Endothelial cell (in vitro differentiated cells): ENCODE measurements at regions not wholly inside any gene's neighbourhood (a gene's known extent, or its start where the extent isn't known, plus 50 kb on each side); places are given as distances from the start of the nearest gene placed in this dataset.
"Not testable (repeated sequence)": the region's sequence is repeated elsewhere in the genome, so short reads cannot be mapped to it uniquely, and the experiment has no call there.

Experiments
- DNase-seq: peaks from one replicate; pipeline ENCODE4 v3.0.0; 2021; ENCODE audit warnings: low spot score
- H3K27ac Mint-ChIP-seq: one replicate; pipeline ENCODE4 v1.8.0; 2021; ENCODE audit warnings: mixed read lengths, inconsistent platforms; ENCODE audit not compliant: unreplicated experiment
- H3K27me3 Mint-ChIP-seq: one replicate; pipeline ENCODE4 v1.8.0; 2021; ENCODE audit warnings: mild to moderate bottlenecking, moderate library complexity, mixed read lengths, inconsistent platforms; ENCODE audit not compliant: unreplicated experiment
- H3K36me3 Mint-ChIP-seq: one replicate; pipeline ENCODE4 v1.8.0; 2021; ENCODE audit warnings: mild to moderate bottlenecking, low read depth, mixed read lengths, inconsistent platforms; ENCODE audit not compliant: unreplicated experiment
- H3K4me1 Mint-ChIP-seq: one replicate; pipeline ENCODE4 v1.8.0; 2021; ENCODE audit warnings: mild to moderate bottlenecking, mixed read lengths, inconsistent platforms; ENCODE audit not compliant: unreplicated experiment
- H3K4me3 Mint-ChIP-seq: one replicate; pipeline ENCODE4 v1.8.0; 2021; ENCODE audit warnings: mild to moderate bottlenecking, mixed read lengths, inconsistent platforms; ENCODE audit not compliant: unreplicated experiment
- H3K9me3 Mint-ChIP-seq: one replicate; pipeline ENCODE4 v1.8.0; 2021; ENCODE audit warnings: mixed read lengths, inconsistent platforms; ENCODE audit not compliant: unreplicated experiment
- TF ChIP-seq, protein P1 (sequence below): fragments of 200-600 bp; sonication (generic); IDR thresholded peaks from one replicate; pipeline ENCODE4 v1.5.0; 2021; ENCODE audit warnings: antibody characterized with exemption; ENCODE audit not compliant: unreplicated experiment

DNA sequence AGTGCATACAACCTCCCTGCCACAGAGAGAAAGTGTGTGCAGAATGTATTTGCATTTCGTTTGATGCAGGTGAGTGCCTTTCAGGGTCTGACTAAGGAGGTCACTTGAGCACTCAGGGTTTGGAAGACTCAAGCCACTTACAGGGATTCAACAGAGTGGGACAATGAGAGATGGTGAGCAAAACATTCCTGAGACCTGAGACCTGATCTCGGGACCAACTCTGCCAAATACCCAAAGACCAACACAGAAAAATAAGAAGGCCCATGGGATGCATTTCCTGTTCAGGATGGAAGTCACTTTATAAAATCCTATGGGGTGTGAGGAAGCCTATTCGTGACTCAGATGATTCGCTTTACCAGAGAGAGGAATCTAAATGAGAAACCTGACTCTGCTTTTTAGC lies 65.2 kb upstream of the LARGE1 start:
- peaks cover 16% of the 10 kb centered on the region for H3K9me3 Mint-ChIP-seq
- H3K4me1 Mint-ChIP-seq = no peaks in the 10 kb centered on the region
- no peak for DNase-seq
- no peaks in the 10 kb centered on the region for H3K36me3 Mint-ChIP-seq
- H3K4me3 Mint-ChIP-seq = no peak overlapping the region
- peaks cover 4% of the 10 kb centered on the region for H3K27me3 Mint-ChIP-seq
- TF ChIP-seq, protein P1, sequence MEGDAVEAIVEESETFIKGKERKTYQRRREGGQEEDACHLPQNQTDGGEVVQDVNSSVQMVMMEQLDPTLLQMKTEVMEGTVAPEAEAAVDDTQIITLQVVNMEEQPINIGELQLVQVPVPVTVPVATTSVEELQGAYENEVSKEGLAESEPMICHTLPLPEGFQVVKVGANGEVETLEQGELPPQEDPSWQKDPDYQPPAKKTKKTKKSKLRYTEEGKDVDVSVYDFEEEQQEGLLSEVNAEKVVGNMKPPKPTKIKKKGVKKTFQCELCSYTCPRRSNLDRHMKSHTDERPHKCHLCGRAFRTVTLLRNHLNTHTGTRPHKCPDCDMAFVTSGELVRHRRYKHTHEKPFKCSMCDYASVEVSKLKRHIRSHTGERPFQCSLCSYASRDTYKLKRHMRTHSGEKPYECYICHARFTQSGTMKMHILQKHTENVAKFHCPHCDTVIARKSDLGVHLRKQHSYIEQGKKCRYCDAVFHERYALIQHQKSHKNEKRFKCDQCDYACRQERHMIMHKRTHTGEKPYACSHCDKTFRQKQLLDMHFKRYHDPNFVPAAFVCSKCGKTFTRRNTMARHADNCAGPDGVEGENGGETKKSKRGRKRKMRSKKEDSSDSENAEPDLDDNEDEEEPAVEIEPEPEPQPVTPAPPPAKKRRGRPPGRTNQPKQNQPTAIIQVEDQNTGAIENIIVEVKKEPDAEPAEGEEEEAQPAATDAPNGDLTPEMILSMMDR = no peak
- no peak overlapping the region for H3K27ac Mint-ChIP-seq

DNA sequence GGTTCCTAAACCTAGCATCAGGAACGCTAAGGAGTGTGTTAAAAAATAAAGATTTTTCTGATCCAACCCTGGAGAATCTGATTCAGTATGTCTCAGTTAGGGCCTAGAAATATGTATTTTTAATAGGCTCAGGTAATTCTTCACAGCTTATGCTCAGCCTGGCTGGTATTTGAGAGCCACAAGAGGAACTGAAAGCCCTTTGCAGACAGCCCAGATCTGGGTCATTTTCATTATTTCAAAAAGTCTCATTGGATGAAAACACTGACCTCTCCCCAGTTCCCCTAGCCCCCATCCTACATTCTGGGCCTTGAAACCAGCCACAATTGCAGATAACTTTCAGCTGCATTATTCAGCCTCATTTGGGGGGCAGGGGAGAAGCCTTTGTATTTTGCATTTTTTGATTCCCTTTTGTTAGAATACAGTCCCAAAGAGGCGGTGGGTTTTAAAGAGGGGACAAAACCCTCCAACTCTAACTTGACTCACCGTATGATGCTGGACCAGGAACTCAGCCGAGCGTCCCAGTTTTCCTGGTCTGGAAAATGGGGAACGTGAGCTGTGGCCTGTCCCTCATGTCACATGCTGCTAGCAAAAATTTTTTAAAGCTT lies 66.0 kb upstream of the LARGE1 start:
- Mint-ChIP-seq H3K4me3 (no peak overlapping the region), H3K36me3 (no peaks in the 10 kb centered on the region), H3K27ac (no peak overlapping the region), H3K27me3 (peaks cover 3% of the 10 kb centered on the region), H3K4me1 (no peaks in the 10 kb centered on the region), H3K9me3 (peaks cover 16% of the 10 kb centered on the region)
- no peak for DNase-seq
- TF ChIP-seq, protein P1 = no peak

DNA sequence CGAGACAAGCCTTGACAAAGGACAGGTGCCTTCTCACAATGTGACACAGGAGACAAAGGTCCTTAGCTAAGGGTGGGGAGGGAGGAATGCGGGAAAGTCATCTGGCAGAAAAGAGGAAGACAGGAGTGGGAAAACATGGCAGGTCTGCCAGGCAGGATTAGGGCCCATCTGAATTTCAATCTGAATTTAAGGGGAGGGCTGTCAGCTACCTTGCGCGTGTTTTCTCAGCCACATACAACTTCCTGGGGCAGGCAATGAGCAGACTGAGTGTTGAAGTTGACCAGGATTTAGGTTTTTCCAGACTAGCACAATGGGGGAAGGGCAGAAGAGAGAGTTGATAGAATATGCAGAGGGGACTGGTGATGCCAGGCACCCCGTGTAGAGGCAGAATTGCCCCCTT lies 66.7 kb upstream of the LARGE1 start:
- Mint-ChIP-seq H3K36me3 (no peaks in the 10 kb centered on the region), H3K9me3 (peaks cover 16% of the 10 kb centered on the region), H3K27ac (no peak overlapping the region), H3K4me1 (no peaks in the 10 kb centered on the region), H3K4me3 (no peak overlapping the region), H3K27me3 (peaks cover 3% of the 10 kb centered on the region)
- TF ChIP-seq, protein P1 = no peak
- no peak for DNase-seq

DNA sequence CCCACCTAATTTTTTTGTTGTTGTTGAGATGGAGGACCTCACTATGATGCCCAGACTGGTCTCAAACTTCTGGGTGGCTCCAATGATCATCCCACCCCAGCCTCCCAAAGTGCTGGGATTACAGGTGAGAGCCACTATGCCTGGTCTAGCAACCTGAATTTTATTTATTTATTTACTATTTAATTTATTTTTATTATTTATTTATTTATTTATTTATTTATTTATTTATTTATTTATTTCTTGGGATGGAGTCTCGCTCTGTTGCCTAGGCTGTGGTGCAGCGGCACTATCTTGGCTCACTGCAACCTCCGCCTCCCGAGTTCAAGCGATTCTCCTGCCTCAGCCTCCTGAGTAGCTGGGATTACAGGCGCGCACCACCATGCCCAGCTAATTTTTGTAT lies 69.0 kb upstream of the LARGE1 start:
- H3K9me3 Mint-ChIP-seq = peaks cover 16% of the 10 kb centered on the region
- H3K27me3 Mint-ChIP-seq, H3K36me3 Mint-ChIP-seq, H3K27ac Mint-ChIP-seq, H3K4me1 Mint-ChIP-seq, DNase-seq, H3K4me3 Mint-ChIP-seq: not testable (repeated sequence)

DNA sequence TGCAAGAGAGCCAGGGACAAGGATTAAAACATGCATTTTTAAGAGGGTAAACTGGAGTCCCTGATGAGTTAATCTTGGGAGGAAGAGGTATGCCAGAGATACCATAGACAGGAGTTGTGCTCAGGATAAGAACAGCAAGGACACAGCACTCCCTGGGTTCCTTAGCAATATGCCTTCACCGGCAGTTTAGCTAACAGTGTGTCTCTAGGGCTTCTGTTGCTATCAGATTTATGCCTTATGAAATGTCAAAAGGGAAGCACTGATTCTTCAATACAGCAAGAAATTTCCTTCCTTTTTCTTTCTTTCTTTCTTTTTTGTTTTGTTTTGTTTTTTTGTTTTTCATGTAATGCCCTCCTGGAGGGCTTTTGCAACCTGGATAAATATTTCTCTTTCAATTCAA lies 71.3 kb upstream of the LARGE1 start:
- Mint-ChIP-seq H3K27ac (no peak overlapping the region), H3K36me3 (no peaks in the 10 kb centered on the region), H3K4me1 (no peaks in the 10 kb centered on the region), H3K9me3 (peaks cover 10% of the 10 kb centered on the region), H3K4me3 (no peak overlapping the region), H3K27me3 (peaks cover 3% of the 10 kb centered on the region)
- DNase-seq = no peak
- TF ChIP-seq, protein P1 = no peak
